ENCODE measurements at regions not wholly inside any gene's neighbourhood (a gene's known extent, or its start where the extent isn't known, plus 50 kb on each side); places are given as distances from the start of the nearest gene placed in this dataset.

- no peak for TF ChIP-seq CTCF (IDR thresholded peaks at IDR 0.05 in 8 of 11, conservative IDR thresholded peaks at IDR 0.05 in 3 of 11)
- TF ChIP-seq POLR2A (IDR thresholded peaks at IDR 0.05) = no peak
Observed at GRCh38 chr3:177345049-177345972, 148.0 kb upstream of the TBL1XR1 start.

Data from spleen (tissue), 7 donors.